ENCODE measurements at regions not wholly inside any gene's neighbourhood (a gene's known extent, or its start where the extent isn't known, plus 50 kb on each side); places are given as distances from the start of the nearest gene placed in this dataset.
A peak's percentile ranks its signal among the peaks of the same experiment; 100 is the strongest.

DNA sequence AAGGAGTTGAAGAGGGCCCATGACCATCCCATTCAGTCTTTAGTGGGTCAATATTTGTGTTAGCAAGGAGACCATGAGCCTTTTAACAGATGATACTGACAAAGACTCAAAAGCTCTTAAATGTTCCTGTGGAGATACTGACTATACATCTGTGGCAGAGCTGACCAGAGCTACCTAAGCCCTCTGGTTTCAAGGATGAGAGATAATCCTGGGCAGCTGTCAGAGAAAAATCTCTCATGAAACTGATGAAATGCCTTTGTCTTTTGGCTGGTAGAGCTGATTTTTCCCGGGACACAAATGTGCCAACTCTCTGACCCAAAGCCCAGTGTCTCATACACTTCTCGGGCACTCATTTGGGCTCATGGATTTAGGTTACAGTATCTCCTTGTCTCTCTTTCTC, 100.9 kb downstream of the XCL2 start:
- TF ChIP-seq, protein P1, sequence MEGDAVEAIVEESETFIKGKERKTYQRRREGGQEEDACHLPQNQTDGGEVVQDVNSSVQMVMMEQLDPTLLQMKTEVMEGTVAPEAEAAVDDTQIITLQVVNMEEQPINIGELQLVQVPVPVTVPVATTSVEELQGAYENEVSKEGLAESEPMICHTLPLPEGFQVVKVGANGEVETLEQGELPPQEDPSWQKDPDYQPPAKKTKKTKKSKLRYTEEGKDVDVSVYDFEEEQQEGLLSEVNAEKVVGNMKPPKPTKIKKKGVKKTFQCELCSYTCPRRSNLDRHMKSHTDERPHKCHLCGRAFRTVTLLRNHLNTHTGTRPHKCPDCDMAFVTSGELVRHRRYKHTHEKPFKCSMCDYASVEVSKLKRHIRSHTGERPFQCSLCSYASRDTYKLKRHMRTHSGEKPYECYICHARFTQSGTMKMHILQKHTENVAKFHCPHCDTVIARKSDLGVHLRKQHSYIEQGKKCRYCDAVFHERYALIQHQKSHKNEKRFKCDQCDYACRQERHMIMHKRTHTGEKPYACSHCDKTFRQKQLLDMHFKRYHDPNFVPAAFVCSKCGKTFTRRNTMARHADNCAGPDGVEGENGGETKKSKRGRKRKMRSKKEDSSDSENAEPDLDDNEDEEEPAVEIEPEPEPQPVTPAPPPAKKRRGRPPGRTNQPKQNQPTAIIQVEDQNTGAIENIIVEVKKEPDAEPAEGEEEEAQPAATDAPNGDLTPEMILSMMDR (IDR thresholded peaks at IDR 0.05; ENCODE audit: low read depth, low read length) = no peak
- H3K9me3 ChIP-seq (ENCODE audit: control insufficient read depth, insufficient read depth, low read length) = no peaks in the 10 kb centered on the region
- CTCF ChIA-PET = interaction anchor here (1.1 to 1.7 kb wide), 2 partner anchors 11 to 39 kb away, joined by 3 read pairs; no protein-coding TSS in a partner anchor
- no peak for DNase-seq (ENCODE audit: low read depth, low spot score)
- no peak overlapping the region for H3K4me3 ChIP-seq (ENCODE audit: low read depth, low read length)
- H3K27ac ChIP-seq (ENCODE audit: low read depth, low read length) = no peak overlapping the region
- H3K27me3 ChIP-seq (ENCODE audit: control insufficient read depth, insufficient read depth, low read length) = peaks cover 3% of the 10 kb centered on the region
- POLR2A ChIA-PET = no interaction called here

DNA sequence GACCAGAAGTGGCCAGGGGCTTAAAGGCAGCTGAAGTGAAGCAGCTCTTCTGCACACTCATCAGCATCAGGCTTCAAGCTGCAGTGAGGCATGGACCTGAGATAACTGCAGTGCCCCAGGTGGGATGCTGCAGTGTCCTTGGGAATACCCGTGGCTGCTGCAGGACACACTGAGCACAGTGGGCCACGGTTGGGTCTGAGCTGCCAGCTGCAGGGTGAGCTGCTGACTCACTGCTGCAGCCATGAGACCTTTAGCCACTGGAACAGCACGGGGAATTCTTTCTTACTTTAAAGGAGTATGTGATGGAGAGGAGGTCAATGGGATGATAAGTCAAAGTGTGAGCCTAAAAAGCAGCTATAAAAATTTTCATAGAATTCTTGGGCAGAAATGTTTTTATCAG, 102.1 kb downstream of the XCL2 start:
- TF ChIP-seq, protein P1 (IDR thresholded peaks at IDR 0.05; ENCODE audit: low read depth, low read length) = no peak
- Histone ChIP-seq H3K4me3 (ENCODE audit: low read depth, low read length) (no peak overlapping the region), H3K9me3 (ENCODE audit: control insufficient read depth, insufficient read depth, low read length) (no peaks in the 10 kb centered on the region), H3K27me3 (ENCODE audit: control insufficient read depth, insufficient read depth, low read length) (peaks cover 3% of the 10 kb centered on the region), H3K27ac (ENCODE audit: low read depth, low read length) (no peak overlapping the region)
- POLR2A ChIA-PET = no interaction called here
- DNase-seq (ENCODE audit: low read depth, low spot score) = no peak
- CTCF ChIA-PET = interaction anchor here (0.5 to 1.7 kb wide), 6 partner anchors 12 to 906 kb away, joined by 3 to 4 read pairs (median 3); no protein-coding TSS in a partner anchor

DNA sequence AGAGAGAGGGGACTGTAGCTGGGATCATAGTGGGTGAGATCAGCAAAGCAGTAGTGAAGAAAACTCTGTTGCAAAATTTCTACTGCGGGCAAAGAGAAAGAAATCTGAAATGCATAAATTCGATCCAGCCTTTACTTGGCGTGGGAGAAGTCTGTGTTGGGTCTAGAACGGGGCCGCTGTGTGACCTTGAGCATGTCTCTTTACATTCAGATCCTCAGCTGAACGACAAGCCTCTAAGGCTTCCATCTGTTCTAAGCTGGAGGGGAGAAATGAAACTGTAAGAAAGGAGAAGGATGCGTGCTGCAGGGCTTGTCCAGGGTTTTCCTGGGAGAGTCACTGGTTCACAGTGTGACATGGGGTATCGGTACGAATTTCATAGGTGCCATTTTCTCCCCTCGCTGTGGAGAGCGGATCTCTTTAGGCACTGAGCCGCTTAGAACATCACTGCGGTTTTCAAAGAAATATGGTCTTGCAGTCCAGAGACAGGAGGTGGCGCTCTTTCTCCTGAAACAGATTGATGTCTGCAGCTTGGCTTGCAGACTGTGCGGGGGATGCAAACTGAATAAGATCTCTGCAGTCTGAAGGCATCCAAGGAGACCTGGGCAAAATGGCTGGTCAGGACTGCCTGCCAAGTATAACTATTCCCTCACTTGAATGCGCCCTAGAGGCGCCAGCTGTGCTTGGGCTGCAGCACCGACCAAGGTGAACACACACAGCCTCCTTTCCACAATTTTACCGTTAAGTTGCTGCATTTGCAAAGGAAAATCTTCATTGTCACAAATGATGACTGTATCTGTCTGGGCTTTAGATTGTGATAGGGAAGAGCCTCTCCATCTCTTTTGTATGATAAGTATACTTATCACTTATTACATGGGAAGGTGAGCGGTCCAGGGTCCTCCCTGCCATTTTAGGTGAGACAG, 104.1 kb downstream of the XCL2 start:
- H3K9me3 ChIP-seq (ENCODE audit: control insufficient read depth, insufficient read depth, low read length) = no peaks in the 10 kb centered on the region
- no peak overlapping the region for H3K27ac ChIP-seq (ENCODE audit: low read depth, low read length)
- CTCF ChIA-PET = interaction anchor here (0.6 to 3.2 kb wide), 32 partner anchors 8 to 1881 kb away, joined by 3 to 28 read pairs (median 4); no protein-coding TSS in a partner anchor
- H3K4me3 ChIP-seq (ENCODE audit: low read depth, low read length) = peak overlapping the region; percentile 18
- POLR2A ChIA-PET = interaction anchor here (0.6 kb wide), 1 partner anchor 31 kb away, joined by 4 read pairs; no protein-coding TSS in a partner anchor
- DNase-seq (ENCODE audit: low read depth, low spot score) = peak; percentile 73
- TF ChIP-seq, protein P1 (IDR thresholded peaks at IDR 0.05; ENCODE audit: low read depth, low read length) = peak; percentile 90
- peaks cover 3% of the 10 kb centered on the region for H3K27me3 ChIP-seq (ENCODE audit: control insufficient read depth, insufficient read depth, low read length)

DNA sequence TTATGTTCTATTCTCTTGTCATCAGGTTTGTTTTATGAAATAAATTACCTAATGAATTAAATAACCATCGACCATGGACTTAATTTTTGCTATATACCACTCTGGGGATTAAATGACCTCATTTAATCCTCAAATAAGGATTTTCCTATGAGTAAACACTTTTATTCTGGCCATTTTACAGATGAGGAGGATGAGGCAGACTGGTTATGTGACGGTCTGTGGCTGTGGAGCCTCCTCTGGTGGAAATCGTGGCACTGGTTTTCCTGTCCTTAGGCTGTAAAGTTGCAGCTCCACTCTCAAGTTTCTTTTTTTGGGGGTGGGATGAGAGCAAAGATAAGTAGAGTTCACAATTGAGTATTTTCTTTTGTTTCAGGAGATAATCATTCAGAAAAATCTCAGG, 105.2 kb downstream of the XCL2 start:
- Histone ChIP-seq H3K9me3 (ENCODE audit: control insufficient read depth, insufficient read depth, low read length) (no peaks in the 10 kb centered on the region), H3K27ac (ENCODE audit: low read depth, low read length) (no peak overlapping the region), H3K4me3 (ENCODE audit: low read depth, low read length) (no peak overlapping the region), H3K27me3 (ENCODE audit: control insufficient read depth, insufficient read depth, low read length) (peaks cover 3% of the 10 kb centered on the region)
- POLR2A ChIA-PET = no interaction called here
- CTCF ChIA-PET = interaction anchor here (0.9 to 3.2 kb wide), 16 partner anchors 10 to 910 kb away, joined by 3 to 28 read pairs (median 4); no protein-coding TSS in a partner anchor
- no peak for DNase-seq (ENCODE audit: low read depth, low spot score)
- TF ChIP-seq, protein P1 (IDR thresholded peaks at IDR 0.05; ENCODE audit: low read depth, low read length) = no peak

DNA sequence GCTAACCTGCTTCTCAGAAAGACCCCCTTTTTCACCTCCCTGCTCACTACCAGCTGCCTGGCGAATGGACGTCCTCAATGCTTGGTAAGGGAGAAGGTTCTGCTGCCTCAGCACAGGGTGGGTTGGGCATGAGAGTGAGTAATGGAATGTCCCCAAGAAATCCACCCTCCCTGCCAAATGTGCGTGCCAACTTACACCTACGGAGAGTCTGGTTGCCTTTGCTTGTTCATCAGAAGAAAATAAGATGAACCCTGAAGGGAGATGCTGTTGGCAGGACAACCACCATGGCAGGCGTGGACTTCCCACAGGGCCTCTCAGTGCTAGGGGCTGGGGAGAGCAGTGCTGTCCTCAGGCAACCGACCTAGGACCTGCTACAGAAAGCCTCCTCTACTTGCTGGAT, 106.0 kb downstream of the XCL2 start:
- TF ChIP-seq, protein P1 (IDR thresholded peaks at IDR 0.05; ENCODE audit: low read depth, low read length) = no peak
- POLR2A ChIA-PET = no interaction called here
- DNase-seq (ENCODE audit: low read depth, low spot score) = no peak
- no peak overlapping the region for H3K4me3 ChIP-seq (ENCODE audit: low read depth, low read length)
- CTCF ChIA-PET = interaction anchor here (1.0 to 2.3 kb wide), 4 partner anchors 54 to 140 kb away, joined by 4 to 10 read pairs (median 8); no protein-coding TSS in a partner anchor
- peaks cover 3% of the 10 kb centered on the region for H3K27me3 ChIP-seq (ENCODE audit: control insufficient read depth, insufficient read depth, low read length)
- no peaks in the 10 kb centered on the region for H3K9me3 ChIP-seq (ENCODE audit: control insufficient read depth, insufficient read depth, low read length)
- H3K27ac ChIP-seq (ENCODE audit: low read depth, low read length) = no peak overlapping the region

Measured in AG04450 (cell line).